Esophagus muscularis mucosa (tissue), 4 donors: ENCODE measurements at regions not wholly inside any gene's neighbourhood (a gene's known extent, or its start where the extent isn't known, plus 50 kb on each side); places are given as distances from the start of the nearest gene placed in this dataset.

Experiments used
- CTCF ChIP-seq, 3 experiments: fragments of 200-600 bp in 2 of 3; fragments of 450-650 bp in 1 of 3; sonication (generic) in 2 of 3; IDR thresholded peaks; one replicate each; pipeline ENCODE4 v1.5.1; 2017 to 2019; ENCODE audit warnings: antibody characterized with exemption in 3 of 3, mild to moderate bottlenecking in 2 of 3, moderate library complexity in 1 of 3
- EP300 ChIP-seq: sonication (generic); formaldehyde crosslinking; IDR thresholded peaks from one replicate; pipeline ENCODE4 v1.6.1; 2017; ENCODE audit warnings: antibody characterized with exemption
- POLR2A ChIP-seq: fragments of 450-650 bp; IDR thresholded peaks from one replicate; pipeline ENCODE4 v1.6.1; 2017; ENCODE audit warnings: antibody characterized with exemption, moderate library complexity, mild to moderate bottlenecking, low read depth

DNA sequence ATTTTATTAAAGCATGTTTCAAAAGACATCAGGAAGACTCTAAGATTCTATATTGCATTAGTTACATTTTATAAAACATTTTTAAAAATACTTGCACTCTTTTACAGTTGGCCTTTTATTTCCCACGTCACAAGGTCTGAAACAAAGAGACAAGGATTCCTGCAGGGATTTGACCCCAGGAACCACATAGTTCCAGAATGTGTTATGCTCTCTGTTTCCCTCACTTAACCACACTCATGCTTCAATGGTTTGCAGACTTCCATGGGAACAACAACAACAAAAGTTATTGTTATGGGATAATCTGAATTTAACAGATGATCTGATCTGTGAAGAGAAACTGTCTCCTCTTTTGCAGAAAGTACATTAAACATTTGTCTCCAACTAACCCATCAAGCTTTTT lies 104.3 kb upstream of the PPFIA2 start:
- TF ChIP-seq CTCF (IDR thresholded peaks at IDR 0.05) (no peak), EP300 (no peak), POLR2A (no peak)
